Transverse colon (tissue), 4 donors: ENCODE measurements at regions not wholly inside any gene's neighbourhood (a gene's known extent, or its start where the extent isn't known, plus 50 kb on each side); places are given as distances from the start of the nearest gene placed in this dataset.

ENCODE experiments used
- DNase-seq: peaks from one replicate; pipeline ENCODE4 v3.0.0-alpha.2; 2019
- H3K27ac ChIP-seq, 4 donors: fragments of 200-600 bp; sonication (generic); 2 replicates each; pipeline ENCODE4 v1.5.1; 2016 to 2018; ENCODE audit warnings: inconsistent platforms in 4 of 4
- H3K27me3 ChIP-seq: fragments of 200-600 bp; sonication (generic); 2 replicates; pipeline ENCODE4 v1.5.1; 2017; ENCODE audit warnings: inconsistent platforms
- H3K36me3 ChIP-seq, 4 donors: fragments of 200-600 bp; sonication (generic); 2 replicates each; pipeline ENCODE4 v1.5.1; 2017 to 2019; ENCODE audit warnings: inconsistent platforms in 4 of 4
- H3K4me1 ChIP-seq, 4 donors: fragments of 200-600 bp; sonication (generic); 2 replicates each; pipeline ENCODE4 v1.5.1; 2017 to 2020; ENCODE audit warnings: inconsistent platforms in 4 of 4
- H3K4me3 ChIP-seq, 4 donors: fragments of 200-600 bp; sonication (generic); 1 replicate in 1 of 4; 2 replicates in 3 of 4; pipeline versions ENCODE4 v1.5.1 to v1.6.1; 2017 to 2019; ENCODE audit warnings: inconsistent platforms in 4 of 4
- H3K9me3 ChIP-seq, 2 donors: fragments of 200-600 bp; sonication (generic); 2 replicates each; pipeline ENCODE4 v1.5.1; 2017 to 2019; ENCODE audit warnings: inconsistent platforms in 2 of 2
- EP300 ChIP-seq: sonication (generic); formaldehyde crosslinking; IDR thresholded peaks from one replicate; pipeline ENCODE4 v1.6.1; 2017; ENCODE audit warnings: antibody characterized with exemption, low read depth
- POLR2A ChIP-seq: fragments of 450-650 bp; IDR thresholded peaks from one replicate; pipeline ENCODE4 v1.6.1; 2016; ENCODE audit warnings: antibody characterized with exemption, mild to moderate bottlenecking, moderate library complexity
- POLR2AphosphoS5 ChIP-seq, 3 donors: sonication (generic); formaldehyde crosslinking; IDR thresholded peaks; one replicate each; pipeline ENCODE4 v1.6.1; 2016; ENCODE audit warnings: antibody characterized with exemption in 3 of 3
- WGBS, 2 donors: methylation state at CpG; one replicate each; pipeline ENCODE4 v1.1.5; 2018; ENCODE audit warnings: low coverage in 1 of 2; 5-methylcytosine and 5-hydroxymethylcytosine counted together
- in situ Hi-C, 4 donors: fragments of 200-750 bp; cut with MboI; loops; one replicate each; pipeline versions ENCODE4 v1.15.0 to v1.15.1; 2017; ENCODE audit warnings: low sequenced_read_pairs in 3 of 4, low pct_ligation_motif_present in 1 of 4, low pct_unique_long_range_greater_than_20kb in 1 of 4
- intact Hi-C: fragments of 100-400 bp; cut with DNase I; formaldehyde crosslinking; loops from one replicate; pipeline ENCODE4 v1.15.1; 2023; ENCODE audit warnings: low total_unique reads
- TF ChIP-seq, protein P1 (sequence below), 5 experiments: fragments of 200-600 bp in 3 of 5; fragments of 450-650 bp in 2 of 5; sonication (generic) in 3 of 5; IDR thresholded peaks; 1 replicate in 2 of 5; 2 replicates in 3 of 5; pipeline ENCODE4 v1.5.1; 2016 to 2017; ENCODE audit warnings: antibody characterized with exemption in 5 of 5, inconsistent platforms in 3 of 5, mild to moderate bottlenecking in 2 of 5, moderate library complexity in 1 of 5

DNA sequence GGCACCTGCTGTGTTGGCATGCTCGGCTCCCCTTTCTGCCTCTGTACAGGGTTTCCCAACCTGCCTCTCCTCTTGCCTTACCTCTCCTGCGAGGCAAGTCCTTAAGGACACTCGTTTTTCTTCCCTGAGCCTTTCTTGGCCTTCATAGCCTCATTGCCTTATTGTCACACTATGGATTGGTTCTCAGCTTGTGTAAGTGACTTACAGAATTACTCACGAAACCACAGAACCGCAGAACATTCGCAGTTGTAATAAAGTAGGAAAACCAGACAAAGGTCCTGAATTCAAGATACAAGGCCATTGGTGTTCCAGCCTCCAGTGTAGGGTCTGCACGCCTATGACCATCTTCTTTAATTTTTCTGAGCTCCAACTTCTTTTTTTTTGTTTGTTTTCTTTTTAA is 317.6 kb upstream of the SMIM21 start:
- in situ Hi-C loops = loop anchor here in 1 of 4 donors (25.0 kb wide), 1 partner anchor 108 kb away; no protein-coding TSS in a partner anchor
- Histone ChIP-seq H3K4me3 (no peak overlapping the region), H3K27me3 (no peaks in the 10 kb centered on the region), H3K27ac (no peak overlapping the region), H3K9me3 (no peaks in the 10 kb centered on the region), H3K4me1 (no peaks in the 10 kb centered on the region), H3K36me3 (no peaks in the 10 kb centered on the region)
- DNase-seq = no peak
- TF ChIP-seq EP300 (no peak), POLR2A (no peak), POLR2AphosphoS5 (IDR thresholded peaks at IDR 0.05) (no peak)
- TF ChIP-seq, protein P1, sequence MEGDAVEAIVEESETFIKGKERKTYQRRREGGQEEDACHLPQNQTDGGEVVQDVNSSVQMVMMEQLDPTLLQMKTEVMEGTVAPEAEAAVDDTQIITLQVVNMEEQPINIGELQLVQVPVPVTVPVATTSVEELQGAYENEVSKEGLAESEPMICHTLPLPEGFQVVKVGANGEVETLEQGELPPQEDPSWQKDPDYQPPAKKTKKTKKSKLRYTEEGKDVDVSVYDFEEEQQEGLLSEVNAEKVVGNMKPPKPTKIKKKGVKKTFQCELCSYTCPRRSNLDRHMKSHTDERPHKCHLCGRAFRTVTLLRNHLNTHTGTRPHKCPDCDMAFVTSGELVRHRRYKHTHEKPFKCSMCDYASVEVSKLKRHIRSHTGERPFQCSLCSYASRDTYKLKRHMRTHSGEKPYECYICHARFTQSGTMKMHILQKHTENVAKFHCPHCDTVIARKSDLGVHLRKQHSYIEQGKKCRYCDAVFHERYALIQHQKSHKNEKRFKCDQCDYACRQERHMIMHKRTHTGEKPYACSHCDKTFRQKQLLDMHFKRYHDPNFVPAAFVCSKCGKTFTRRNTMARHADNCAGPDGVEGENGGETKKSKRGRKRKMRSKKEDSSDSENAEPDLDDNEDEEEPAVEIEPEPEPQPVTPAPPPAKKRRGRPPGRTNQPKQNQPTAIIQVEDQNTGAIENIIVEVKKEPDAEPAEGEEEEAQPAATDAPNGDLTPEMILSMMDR (IDR thresholded peaks at IDR 0.05) = no peak
- intact Hi-C loops = no loop called here
- 68 to 83% methylated on average over 7 of the region's 7 CpGs for WGBS, 2 donors

DNA sequence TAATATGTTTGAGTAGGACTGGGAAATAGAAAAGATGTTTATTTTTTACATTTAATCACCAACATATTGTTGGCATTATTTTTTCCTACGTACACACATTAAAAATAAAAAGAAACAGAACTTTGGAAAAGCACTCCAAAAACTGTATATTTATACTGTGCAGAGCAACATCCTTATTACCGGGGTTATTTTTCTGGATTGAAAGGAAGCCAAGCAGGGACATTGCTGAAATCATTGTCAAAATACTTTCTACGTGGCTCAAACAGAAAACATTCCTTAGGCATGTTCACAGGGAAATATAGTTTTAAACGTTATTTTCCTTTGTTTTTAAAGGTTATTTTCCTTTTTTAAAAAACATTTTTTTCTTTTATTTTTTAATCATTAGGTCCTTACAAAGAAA is 315.0 kb upstream of the SMIM21 start:
- Histone ChIP-seq H3K27ac (peak overlapping the region in 3 of 4 donors; percentile 4 to 58 (median 45)), H3K36me3 (no peaks in the 10 kb centered on the region), H3K27me3 (no peaks in the 10 kb centered on the region), H3K4me1 (no peaks in the 10 kb centered on the region), H3K9me3 (no peaks in the 10 kb centered on the region), H3K4me3 (no peak overlapping the region)
- intact Hi-C loops (no loop called here), in situ Hi-C loops (loop anchor here in 1 of 4 donors (25.0 kb wide), 1 partner anchor 105 kb away; no protein-coding TSS in a partner anchor)
- no peak for TF ChIP-seq POLR2AphosphoS5 (IDR thresholded peaks at IDR 0.05)
- no peak for TF ChIP-seq POLR2A
- TF ChIP-seq EP300 = no peak
- TF ChIP-seq, protein P1 (IDR thresholded peaks at IDR 0.05) = no peak
- 39 to 48% methylated on average over 4 of the region's 4 CpGs for WGBS, 2 donors
- DNase-seq = no peak

DNA sequence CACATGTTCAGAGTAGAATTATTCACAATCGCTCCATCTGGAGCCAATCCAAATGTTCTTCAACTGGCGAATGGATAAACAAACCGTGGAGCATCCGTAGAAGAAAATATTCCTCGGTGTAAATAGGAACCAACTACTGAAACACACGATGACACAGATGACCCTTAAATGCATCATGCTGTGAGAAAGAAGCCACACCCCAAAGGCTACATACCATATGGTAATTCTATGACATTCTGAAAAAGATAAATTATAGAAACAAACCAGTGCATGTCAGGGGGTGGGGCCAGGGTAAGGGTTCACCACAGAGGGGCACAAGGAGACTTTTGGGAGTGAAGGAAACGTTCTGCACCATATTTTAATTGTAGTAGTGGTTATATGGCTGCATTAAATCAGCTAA is 312.2 kb upstream of the SMIM21 start:
- Histone ChIP-seq H3K4me3 (no peak overlapping the region), H3K27ac (no peak overlapping the region), H3K27me3 (no peaks in the 10 kb centered on the region), H3K4me1 (no peaks in the 10 kb centered on the region), H3K9me3 (no peaks in the 10 kb centered on the region), H3K36me3 (no peaks in the 10 kb centered on the region)
- DNase-seq = no peak
- WGBS, 2 donors = 42 to 49% methylated on average over 7 of the region's 7 CpGs
- no peak for TF ChIP-seq POLR2A
- TF ChIP-seq EP300 = no peak
- in situ Hi-C loops (loop anchor here in 1 of 4 donors (25.0 kb wide), 1 partner anchor 102 kb away; no protein-coding TSS in a partner anchor), intact Hi-C loops (no loop called here)

DNA sequence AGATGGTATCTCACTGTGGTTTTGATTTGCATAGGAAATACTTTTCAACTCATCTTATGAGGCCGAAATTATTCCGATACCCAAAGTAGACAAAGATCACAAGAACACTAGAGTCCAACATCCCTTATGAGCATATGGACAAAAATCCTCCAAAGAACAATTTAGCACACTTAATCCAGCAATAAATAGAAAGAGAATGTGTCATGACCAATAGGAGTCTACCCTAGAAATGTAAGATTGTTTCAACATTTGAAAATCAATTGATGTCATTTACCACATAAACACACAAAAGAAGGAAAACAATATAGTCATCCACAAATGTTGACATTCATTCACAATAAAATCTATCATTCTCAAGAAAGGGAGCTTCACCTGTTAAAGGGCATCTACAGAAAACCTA is 307.8 kb upstream of the SMIM21 start:
- TF ChIP-seq, protein P1 (IDR thresholded peaks at IDR 0.05) = no peak
- TF ChIP-seq EP300 (no peak), POLR2A (no peak), POLR2AphosphoS5 (IDR thresholded peaks at IDR 0.05) (no peak)
- WGBS, 2 donors = 92 to 96% methylated on average over 2 of the region's 2 CpGs
- H3K27me3 ChIP-seq = no peaks in the 10 kb centered on the region
- H3K4me3 ChIP-seq = no peak overlapping the region
- H3K36me3 ChIP-seq = no peaks in the 10 kb centered on the region
- in situ Hi-C loops (loop anchor here in 1 of 4 donors (25.0 kb wide), 1 partner anchor 98 kb away; no protein-coding TSS in a partner anchor), intact Hi-C loops (no loop called here)
- H3K27ac ChIP-seq = no peak overlapping the region
- H3K4me1 ChIP-seq = no peaks in the 10 kb centered on the region
- no peaks in the 10 kb centered on the region for H3K9me3 ChIP-seq
- no peak for DNase-seq

DNA sequence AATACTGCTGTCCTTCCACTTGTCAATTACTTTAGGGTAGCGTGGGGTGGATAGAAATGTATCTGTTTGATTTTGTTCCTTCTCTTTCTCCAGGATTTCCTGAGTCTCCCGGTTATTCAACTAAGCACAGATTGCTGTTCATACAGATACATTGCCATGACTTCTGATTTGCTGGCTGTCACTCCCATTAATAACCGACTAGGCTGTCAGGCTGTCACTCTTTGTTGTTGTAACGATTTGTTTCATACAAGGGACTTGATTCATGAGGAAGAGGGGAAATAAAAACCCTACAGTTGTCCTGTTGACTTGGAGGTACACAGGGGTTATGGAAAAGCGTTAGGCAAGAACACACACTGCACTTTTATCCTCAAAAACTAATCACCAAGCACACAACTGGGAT is 302.7 kb upstream of the SMIM21 start:
- H3K4me3 ChIP-seq = no peak overlapping the region
- H3K9me3 ChIP-seq = no peaks in the 10 kb centered on the region
- in situ Hi-C loops = loop anchor here in 1 of 4 donors (25.0 kb wide), 1 partner anchor 93 kb away; no protein-coding TSS in a partner anchor
- WGBS, 2 donors = 30 to 52% methylated on average over 3 to 5 of the region's 5 CpGs
- H3K27ac ChIP-seq = no peak overlapping the region
- no peaks in the 10 kb centered on the region for H3K36me3 ChIP-seq
- H3K27me3 ChIP-seq = no peaks in the 10 kb centered on the region
- intact Hi-C loops = no loop called here
- TF ChIP-seq EP300 (no peak), POLR2A (no peak), POLR2AphosphoS5 (IDR thresholded peaks at IDR 0.05) (no peak)
- TF ChIP-seq, protein P1 (IDR thresholded peaks at IDR 0.05) = no peak
- DNase-seq = no peak
- no peaks in the 10 kb centered on the region for H3K4me1 ChIP-seq
